T1000 (cell line): ENCODE measurements at regions not wholly inside any gene's neighbourhood (a gene's known extent, or its start where the extent isn't known, plus 50 kb on each side); places are given as distances from the start of the nearest gene placed in this dataset.
"Not testable (repeated sequence)": the region's sequence is repeated elsewhere in the genome, so short reads cannot be mapped to it uniquely, and the experiment has no call there.

Source experiments
- DNase-seq: peaks from one replicate; lab custom pipeline; 2025; ENCODE audit warnings: mixed read lengths; lab: John Stamatoyannopoulos, UW

DNA sequence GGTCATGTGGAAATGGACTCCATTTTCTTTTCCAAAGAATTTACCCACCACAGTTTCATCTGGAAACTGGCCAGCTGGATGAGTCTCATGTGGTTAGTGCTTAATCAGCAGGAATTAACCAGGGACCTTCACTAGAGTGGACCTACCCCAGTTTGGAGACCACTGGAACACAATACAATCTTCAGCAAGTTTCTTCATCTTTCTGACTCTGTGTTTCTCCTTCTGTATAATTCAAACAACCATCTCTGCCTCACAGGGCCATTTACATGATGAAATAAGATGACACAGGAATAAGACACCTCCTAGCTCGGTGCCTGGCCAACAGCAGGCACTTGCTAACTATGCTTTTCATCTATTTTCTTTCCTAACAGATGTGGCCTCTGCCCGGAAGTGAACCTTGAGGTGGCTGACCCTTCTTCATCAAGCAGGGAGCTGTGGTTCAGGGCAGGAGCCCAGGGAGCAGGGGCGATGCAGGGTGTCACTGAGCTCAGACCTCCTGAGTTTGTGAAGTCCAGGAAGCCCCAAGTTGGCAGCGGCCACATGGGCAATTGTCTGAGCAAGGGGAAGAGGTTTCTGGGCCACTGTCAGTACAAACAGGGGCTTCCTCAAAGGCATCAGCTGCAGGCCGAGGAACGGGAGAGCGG, 98.8 kb downstream of the SOD2 start:
- DNase-seq: peak; percentile 36

DNA sequence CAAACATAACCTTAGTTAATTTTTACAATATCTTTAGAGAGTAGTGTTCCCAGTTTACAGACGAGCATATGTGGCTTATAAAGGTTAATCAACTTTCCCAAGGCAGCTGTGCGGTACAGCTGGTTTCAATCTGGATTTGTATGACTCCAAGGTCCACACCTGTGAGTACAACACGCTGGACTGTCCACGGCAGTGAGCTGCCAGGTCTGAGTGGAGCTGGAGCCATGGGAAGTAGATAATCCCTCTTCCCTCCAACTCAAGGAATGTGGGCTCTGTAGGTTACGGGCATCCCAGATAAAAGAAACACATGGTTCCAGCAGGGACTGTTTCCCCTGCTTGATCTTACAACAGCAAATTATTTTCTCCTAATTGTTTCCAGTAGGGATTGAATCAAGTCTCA, 102.2 kb downstream of the SOD2 start:
- no peak for DNase-seq

DNA sequence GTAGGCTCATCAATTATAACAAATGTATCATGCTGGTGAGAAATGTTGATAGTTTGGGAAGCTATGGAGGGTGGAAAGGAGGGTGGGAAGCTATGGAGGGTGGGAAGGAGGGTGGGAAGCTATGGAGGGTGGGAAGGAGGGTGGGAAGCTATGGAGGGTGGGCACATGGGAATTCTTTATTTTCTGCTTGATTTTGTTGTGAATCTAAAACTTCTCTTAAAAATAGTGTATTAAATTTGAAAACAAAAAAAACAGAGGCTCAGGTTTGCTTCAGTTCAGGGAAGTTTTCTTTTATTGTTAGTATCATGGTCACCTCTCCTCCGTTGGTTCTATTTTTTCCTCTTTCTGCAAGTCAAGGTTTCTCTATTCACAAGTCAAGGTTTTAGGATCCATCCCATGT, 106.4 kb downstream of the SOD2 start:
- DNase-seq: no peak

DNA sequence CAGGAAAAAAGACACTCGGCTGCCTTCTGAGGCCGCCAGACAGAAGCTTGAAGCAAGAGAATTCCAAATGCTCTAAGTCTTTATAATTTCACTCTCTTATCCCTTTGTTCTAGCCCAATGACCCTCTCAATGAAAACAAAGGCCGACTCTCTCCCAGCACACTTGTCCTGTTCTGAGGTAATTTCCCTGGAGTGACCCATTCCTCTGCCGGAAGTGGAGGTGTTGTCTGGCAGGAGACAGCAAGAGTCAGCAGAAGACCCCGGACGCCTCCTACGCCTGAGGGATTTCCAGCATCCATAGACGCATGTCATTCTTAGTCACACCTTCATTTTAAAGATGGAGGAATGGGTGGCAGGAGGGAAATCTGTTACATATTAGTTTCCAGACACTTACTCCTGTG, 110.3 kb downstream of the SOD2 start:
- DNase-seq: no peak

DNA sequence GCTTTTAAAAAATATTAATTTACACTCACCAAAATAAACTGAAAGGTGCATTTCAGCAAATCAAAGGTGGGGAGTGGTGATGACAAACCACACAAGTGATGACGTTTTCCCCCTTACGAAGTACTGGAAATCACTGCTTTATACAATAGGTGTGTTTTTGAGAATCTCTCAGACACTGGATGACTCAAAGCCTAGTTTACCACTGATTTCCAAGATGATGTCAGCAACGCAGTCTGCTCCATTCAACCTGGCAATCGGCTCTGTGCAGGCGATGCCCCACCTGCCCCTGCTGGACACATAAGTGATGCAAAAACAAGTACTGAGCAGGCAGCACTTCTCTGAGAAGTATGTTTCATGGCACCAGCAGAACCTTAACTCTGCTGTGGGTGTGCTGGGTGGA, 114.4 kb downstream of the SOD2 start:
- DNase-seq: no peak

DNA sequence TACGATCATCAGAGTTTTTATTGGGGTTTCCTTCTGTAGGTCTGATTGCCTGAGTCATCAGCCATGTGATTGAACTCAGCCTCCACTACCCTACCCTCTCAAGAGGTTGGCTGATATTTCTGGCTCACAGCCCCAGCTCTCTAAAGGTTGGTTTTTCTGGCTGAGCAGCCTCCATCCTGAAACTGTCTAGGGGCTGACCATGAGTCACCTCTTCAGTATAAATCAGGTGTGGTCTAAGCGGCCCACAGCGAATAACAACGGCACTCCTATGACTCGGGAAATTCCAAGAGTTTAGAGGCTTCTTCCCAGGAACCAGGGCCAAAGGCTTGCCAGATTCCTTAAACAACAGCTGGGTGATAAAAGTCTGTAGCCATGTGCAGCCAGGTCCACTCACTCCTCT, 115.5 kb downstream of the SOD2 start:
- peak; percentile 22 for DNase-seq

DNA sequence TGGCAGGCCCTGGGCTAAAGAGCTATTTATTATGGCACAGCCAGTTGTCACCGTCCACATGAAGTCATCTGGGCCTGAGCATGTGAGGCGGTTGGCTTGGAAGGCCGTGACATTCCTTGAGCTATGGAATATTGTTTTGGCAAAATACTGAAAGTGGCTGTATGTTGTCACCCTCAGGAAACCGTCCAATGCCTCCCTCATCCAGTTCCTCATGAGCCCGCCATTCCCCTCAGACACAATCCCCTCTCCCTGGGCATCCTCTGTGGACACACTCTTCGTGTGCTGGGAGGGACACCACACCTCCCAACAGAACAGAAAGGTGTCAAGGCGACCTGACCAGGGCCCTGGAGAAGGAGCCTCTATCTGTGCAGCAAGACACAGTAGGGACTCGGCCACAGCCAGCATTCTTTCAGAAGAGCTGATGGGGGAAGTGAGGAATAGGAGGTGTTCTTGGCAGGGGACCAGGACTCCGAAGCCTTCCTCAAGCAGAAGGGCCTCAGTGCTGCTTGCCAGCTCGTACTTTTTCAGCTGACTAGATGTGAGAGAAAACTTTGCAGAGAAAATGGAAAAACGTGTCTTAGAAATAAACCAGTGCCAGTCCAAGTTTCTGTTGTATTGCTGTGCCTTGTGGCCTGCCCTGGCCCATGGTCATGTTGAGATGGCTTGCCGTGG, 120.5 kb downstream of the SOD2 start:
- no peak for DNase-seq

DNA sequence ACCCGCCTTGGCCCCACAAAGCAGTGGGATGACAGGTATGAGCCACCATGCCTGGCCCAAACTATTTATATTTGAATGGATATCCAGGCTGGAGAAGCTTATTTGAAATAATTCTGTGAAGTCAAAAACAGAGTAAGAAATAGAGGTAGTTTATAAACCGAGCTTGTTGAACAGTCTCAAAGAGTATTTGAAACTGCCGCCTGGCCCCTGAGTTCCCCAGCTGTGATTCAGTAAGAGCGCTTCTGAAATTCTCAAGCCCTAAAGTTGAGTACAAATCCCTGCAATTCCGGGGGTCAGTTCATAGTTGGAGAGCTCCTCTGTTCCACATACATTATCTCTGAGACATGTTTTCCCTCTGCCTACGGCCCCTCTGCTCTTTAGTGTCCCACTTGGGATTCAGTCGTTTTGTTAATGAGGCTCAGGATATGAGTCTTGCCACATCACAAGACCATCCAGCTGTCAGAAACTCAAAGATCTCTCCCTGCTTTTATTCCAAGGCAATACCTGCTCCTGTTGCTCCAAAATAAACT, 127.8 kb downstream of the SOD2 start:
- DNase-seq: no peak

DNA sequence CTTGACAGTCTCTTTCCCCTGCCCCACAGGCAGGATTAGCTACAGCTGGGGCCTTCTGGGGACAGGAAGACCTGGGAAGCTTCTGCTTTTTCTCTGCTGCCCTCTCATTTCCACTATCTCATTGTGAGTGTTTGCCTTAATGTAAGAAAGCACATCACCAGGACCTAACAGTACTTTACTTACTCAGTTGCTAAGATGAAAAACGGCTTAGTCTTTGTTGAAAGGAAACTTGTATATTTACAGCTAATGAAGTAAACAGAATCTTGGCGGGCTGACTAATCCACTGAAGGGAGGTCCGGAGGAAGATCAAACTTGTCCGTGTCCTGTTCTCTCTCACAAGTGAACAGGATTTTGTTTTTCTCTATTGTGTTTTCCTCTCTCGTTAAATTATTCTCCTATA, 128.6 kb downstream of the SOD2 start:
- DNase-seq: no peak

DNA sequence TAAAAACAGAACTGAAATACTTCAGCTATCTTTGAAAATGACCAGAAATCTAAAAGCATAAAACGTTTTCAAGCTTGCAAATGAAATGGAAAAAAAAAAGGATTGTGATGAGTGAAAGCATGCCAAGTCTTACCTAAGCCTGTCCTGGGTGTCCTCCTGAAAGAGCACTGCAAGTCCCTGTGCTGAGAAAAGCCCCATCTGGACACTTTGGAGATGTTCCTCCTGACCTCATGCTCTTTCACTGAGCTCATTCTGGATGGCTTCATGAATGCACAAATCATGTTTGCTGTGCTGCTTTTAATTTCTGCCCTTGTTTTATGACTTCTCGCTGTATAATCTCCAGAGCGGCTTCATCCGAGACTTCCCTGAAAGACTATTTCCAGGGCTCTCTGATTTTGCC, 136.0 kb downstream of the SOD2 start:
- no peak for DNase-seq

DNA sequence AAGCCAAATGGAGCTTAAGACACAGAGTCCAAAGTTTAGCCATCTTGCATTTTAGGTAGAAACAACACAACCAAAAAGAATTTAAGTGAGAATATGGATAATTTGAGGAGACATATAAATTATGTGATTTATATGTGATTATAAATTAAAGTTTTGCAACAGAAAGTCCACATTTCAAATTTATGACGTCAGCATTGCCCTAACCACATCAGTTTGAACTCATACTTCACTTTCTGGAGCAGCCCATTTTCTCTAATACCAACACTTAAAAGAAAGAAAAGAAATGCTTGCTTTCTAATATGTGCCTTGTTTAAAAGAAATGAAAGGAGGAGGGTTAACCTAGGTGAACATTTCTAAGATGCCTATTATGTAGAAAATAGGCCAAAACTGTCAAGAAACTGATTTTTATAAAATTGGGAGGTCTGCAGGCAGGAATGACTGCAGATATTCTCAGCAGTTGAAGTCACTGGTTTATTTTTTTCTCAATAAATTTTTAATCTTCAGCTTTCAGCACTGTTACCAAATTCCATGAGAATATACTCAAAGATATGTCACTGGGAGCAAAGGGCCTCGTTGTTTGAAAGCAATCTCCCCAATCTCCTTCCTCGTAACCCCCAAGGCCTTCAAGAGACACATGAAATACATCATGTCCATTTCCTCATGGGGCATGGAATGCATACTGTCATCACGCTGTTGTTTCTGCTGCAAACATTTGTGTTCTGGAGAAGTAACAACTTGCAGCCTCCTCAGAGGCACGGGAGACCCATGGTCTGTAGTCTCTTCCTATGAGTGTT, 137.8 kb downstream of the SOD2 start:
- no peak for DNase-seq

DNA sequence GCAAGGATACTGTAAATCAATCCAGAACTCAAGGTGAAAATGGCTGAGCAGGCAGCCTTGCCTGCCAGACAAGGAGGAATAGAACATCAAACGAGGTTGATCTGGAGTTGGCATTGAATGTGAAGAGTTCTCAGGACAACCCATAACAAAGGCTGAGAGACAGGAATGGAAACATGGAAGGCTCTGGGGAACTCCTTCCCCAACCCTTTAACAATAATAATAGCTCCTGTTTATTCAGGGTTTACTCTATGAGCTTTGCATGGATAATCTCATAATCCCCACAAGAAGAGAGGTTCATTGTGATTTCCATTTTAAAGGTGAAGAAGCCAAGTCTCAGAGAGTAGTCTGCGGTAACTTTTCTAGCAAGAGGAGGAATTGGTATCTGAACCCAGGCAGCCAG, 151.7 kb downstream of the SOD2 start:
- no peak for DNase-seq

DNA sequence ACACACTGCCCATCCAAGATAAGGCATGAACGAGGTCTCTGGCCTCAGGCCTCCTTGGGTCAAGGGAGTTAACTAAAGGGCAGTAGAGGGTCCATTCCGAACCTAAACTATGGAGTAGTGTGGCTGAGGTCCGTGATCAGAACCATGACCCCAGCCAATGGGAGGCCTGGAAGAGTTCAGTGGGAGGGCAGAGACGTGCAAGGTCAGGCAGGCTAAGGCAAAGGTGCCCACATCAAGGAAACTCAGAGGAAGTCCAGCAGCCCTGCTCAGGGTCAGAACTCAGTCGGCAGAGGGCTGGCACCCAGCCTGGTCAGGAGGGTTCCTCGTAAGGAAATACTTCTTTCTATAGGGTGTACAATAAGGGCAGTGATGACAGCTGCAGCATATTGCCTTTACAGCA, 152.2 kb downstream of the SOD2 start:
- DNase-seq: no peak

DNA sequence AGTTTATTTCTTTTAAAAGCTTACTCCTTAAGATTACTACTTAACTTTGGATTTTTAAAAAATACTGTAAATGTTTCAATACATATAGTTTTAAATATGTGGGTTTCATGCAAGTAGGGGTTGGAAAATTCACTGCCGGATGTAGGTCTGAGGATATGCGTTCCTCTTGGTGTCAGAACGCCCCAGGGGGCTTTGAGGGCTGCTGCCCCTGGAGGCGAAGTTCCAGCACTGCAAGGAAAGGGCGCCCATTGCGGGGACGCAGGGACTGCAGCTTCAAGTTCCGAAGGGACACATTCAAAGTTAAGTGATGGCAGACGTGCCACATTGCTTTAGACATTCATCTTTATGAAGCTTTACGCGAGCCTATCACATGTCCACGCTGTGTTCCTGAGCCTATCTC, 152.9 kb downstream of the SOD2 start:
- DNase-seq: no peak

DNA sequence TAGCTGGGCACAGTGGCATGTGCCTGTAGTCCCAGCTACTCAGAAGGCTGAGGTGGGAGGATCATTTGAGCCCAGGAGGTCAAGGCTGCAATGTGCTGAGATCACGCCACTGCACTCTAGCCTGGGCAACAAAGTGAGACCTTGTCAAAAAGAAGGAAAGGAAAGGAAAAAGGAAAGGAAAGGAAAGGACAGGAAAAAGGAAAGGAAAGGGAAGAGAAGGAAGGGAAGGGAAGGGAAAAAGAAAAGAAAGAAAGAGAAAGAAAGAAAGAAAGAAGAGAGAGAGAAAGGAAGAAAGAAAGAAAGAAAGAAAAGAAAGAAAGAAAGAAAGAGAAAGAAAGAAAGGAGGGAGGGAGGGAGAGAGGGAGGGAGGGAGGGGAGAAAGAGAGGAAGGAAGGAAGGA, 155.0 kb downstream of the SOD2 start:
- DNase-seq: not testable (repeated sequence)

DNA sequence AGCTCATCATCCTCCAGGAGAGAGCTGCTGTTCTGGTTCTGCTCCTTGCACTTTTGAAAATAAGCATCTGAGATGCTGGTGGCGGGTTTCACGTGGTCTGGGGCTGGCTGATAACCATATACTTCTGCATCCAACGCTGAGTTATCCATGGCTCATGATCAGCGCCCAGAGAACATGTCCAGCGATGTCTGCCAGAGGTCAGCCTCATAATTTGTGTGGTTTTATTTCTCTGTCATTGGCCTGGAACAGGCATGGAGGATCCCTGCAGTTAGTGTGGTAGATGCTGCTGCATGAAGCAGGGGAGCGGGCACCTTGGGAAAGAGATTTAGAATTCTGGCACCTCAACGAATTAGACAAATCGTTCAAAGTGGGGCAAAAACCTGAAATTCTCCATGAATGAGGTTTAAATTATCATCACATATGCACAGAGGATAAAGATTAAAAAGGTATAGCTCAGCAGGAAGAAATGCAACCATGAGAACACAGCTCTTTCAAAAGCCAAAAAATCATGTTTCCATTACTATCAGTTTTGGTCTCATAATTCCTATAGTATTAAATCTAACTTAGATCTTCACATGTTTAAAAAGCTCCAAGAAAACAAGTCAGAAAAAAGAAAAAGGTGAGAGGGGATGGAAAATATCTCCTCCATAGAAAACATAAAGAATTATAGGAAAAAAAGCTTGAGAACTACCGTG, 157.2 kb downstream of the SOD2 start:
- DNase-seq: no peak

DNA sequence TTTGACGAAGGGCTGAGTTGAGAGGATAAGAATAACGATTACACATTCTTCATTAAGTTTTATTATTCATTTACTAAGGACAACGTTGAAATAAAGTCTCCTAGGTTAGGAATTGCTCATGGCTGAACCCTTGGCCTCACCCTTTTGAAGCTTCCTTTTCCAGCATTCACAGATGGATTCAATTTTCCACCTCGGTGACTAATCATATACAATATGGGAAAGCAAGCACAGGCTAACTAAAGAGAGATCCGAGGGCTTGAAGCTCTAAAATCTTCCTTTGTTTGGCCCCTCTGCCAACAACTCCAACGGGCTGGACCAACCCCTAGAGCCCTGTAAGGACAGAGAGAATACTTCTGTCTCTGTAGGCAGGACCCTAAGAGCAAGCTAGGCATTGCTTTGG, 159.5 kb downstream of the SOD2 start:
- no peak for DNase-seq

DNA sequence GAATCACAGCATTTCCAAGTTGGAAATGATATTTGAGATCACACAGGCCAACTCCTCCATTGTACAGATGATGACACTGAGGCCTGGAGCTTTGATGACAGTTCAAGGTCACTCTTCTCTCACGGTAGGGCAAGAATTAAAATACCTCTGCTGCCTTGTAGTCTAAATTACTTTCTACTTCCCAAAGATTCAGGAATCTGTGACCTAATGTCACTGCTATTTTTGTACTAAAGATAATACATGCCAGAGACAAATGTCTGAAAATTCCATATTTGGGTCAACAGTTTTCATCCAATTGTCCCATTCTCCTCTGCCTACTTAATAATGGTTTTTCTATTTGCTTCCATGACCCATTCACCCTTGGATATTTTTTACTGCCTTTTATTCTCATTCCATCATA, 160.0 kb downstream of the SOD2 start:
- DNase-seq: no peak

DNA sequence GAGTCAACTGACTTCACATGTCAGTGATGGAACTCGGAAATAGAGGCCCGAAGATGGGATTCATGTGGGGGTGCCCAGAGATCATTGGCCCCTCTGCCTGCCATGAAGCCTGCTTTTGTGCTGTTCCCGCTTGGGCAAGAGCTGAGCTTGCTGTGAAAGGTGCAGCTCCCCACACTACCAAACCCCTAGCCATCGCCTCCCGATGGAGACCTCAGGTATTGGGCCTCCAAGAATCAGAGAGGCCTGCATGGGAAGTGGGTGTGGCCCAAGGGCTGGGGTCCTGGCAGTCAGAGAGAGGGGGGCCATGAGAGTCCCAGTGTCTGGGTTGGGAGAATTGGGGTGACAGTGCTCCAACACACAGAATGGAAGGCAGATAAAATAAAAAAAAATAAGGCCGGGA, 160.9 kb downstream of the SOD2 start:
- DNase-seq: no peak

DNA sequence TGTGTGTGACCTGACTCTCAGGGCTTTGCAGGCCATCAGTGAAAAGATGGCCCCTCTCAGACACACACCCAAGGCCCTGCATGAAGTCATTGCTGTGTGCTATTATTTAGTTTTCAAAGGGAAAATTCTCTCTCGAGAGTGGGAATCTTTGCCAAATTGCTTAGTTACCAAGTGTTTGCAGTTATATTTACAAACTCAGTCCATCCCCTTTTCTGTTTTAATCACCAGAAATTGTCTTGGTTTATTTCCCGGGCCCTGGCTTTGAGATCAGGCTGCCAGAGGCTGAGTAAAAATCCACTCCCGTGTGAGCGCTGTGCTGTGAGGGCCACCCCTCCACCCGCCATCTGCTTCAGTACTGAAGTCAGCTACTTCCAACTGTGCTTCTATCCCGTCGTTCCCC, 163.1 kb downstream of the SOD2 start:
- no peak for DNase-seq

DNA sequence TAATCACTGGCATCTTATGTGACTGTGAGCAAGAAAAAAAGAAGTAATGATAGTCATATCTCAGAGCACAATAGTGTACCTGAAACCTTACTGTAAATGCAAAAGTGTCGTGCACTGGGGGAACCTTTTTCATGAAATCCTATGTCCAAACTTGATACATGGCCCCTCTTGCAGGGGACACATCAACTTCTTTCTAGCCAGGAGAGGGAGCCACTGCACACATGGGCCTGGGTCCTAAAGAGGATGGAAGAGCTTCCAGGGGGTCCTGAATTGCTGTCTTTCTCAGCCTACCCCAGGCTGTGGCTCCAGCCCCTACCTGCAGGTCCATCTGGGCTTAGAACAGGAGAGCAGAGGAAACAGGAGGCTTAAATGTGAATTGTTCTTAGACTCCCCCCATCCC, 165.7 kb downstream of the SOD2 start:
- DNase-seq: no peak

DNA sequence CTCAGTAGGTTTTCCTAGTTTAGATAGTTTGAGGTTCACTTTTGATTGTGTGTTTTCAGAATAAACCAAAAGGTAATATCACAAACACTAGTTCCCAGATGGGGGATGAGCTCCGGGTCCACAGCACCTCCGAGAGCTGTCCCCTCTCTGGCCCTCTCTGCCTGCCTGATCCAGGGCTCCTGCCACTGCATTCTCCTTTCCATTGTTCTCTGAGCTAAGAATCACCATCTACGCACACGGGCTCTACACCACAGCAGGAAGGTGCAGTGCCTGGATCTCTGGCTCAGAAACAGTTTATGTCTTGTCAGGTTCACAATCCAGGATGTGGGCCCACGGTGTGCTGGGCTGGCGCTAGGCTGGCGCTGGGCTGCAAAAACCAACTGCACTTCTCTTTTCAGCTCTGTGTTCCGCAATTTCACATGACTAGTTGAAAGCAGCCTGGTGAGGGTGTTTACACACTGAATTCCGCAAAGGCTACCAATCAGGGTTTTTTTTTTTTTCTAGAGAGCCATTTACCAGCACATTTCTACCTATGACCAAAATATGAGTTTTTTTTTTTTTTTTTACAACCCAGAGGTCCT, 167.5 kb downstream of the SOD2 start:
- no peak for DNase-seq
